ENCODE measurements at regions not wholly inside any gene's neighbourhood (a gene's known extent, or its start where the extent isn't known, plus 50 kb on each side); places are given as distances from the start of the nearest gene placed in this dataset.
"Not testable (repeated sequence)": the region's sequence is repeated elsewhere in the genome, so short reads cannot be mapped to it uniquely, and the experiment has no call there.

DNA sequence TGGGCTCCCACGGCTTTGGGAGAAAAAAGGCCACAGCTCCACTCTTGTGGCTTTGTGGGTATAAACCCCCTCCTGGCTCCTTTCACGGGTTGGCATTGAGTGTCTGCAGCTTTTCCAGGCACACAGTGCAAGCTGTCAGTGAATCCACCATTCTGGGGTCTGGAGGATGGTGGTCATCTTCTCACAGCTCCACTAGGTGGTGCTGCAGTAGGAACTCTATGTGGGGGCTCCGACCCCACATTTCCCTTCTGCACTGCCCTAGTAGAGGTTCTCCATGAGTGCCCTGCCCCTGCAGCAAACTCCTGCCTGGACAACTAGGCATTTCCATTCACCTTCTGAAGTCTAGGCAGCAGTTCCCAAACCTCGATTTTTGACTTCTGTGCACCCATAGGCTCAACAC is 104.5 kb downstream of the ART5 start:
- not testable (repeated sequence) for H3K27me3 ChIP-seq; H3K4me1 ChIP-seq (ENCODE audit: low read depth); H3K4me3 ChIP-seq; DNase-seq (ENCODE audit: low read depth in 1 of 2, low spot score in 1 of 2); H3K36me3 ChIP-seq; H3K9me3 ChIP-seq (ENCODE audit: low read depth); H3K27ac ChIP-seq

- not testable (repeated sequence) for H3K4me3 ChIP-seq; H3K36me3 ChIP-seq; H3K27ac ChIP-seq; H3K27me3 ChIP-seq; DNase-seq (ENCODE audit: low read depth in 1 of 2, low spot score in 1 of 2); H3K9me3 ChIP-seq (ENCODE audit: low read depth); H3K4me1 ChIP-seq (ENCODE audit: low read depth)
These were observed 108.8 kb downstream of the ART5 start for GRCh38 chr11:3532958-3533357.

DNA sequence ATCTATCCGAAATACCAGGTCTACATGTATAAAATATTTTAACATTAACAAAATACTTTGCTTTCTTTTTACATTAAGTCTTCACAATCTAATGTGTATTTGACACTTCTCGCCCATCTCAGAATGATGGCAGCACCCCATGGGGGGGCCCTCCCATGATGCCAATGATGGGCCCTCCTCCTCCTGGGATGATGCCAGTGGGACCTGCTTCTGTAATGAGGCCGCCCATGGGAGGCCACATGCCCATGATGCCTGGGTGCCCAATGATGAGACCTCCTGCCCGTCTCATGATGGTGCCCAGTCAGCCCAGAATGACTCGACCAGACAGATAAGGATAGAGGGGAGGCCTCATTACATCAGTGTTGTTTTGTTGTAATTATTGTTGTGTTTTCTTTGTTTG is 110.5 kb downstream of the ART5 start:
- not testable (repeated sequence) for H3K4me3 ChIP-seq; DNase-seq (ENCODE audit: low read depth in 1 of 2, low spot score in 1 of 2); H3K36me3 ChIP-seq; H3K27ac ChIP-seq; H3K9me3 ChIP-seq (ENCODE audit: low read depth); H3K27me3 ChIP-seq; H3K4me1 ChIP-seq (ENCODE audit: low read depth)

- not testable (repeated sequence) for H3K9me3 ChIP-seq (ENCODE audit: low read depth); H3K4me3 ChIP-seq; H3K27me3 ChIP-seq; DNase-seq (ENCODE audit: low read depth in 1 of 2, low spot score in 1 of 2); H3K36me3 ChIP-seq; H3K4me1 ChIP-seq (ENCODE audit: low read depth); H3K27ac ChIP-seq
These were observed 118.2 kb downstream of the ART5 start for GRCh38 chr11:3523567-3523966.

DNA sequence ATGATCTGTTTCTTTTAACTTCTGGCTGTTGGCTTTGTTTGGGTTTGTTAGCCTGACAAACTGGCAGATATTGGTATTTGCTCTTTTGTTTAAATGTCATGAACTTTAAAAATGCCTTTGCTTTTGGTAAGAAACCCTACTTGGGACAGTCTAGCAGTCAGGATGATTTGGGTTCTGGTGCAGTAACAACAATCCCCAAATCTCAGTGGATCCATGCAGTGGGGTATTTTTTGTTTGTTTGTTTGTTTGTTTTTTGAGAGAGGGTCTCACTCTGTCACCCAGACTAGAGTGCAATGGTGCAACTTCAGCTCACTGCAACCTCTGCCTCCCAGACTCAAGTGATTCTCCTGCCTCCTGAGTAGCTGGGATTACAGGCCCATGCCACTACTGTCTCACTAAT is 120.9 kb downstream of the ART5 start:
- not testable (repeated sequence) for DNase-seq (ENCODE audit: low read depth in 1 of 2, low spot score in 1 of 2); H3K9me3 ChIP-seq (ENCODE audit: low read depth); H3K27me3 ChIP-seq; H3K4me1 ChIP-seq (ENCODE audit: low read depth); H3K27ac ChIP-seq; H3K36me3 ChIP-seq; H3K4me3 ChIP-seq

DNA sequence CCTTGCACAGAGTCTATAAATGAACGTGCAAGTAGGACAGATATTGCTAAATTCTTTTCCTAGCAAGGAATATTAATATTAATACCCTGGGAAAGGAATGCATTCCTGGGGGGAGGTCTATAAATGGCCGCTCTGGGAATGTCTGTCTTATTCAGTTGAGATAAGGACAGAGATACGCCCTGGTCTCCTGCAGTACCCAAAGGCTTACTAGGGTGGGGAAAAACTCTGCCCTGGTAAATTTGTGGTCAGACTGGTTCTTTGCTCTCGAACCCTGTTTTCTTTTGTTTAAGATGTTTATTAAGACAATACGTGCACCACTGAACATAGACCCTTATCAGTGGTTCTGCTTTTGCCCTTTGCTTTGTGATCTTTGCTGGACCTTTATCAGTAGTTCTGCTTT is 122.0 kb downstream of the ART5 start:
- H3K4me3 ChIP-seq; H3K9me3 ChIP-seq (ENCODE audit: low read depth); H3K27ac ChIP-seq; H3K27me3 ChIP-seq; DNase-seq (ENCODE audit: low read depth in 1 of 2, low spot score in 1 of 2); H3K36me3 ChIP-seq: not testable (repeated sequence)
- H3K4me1 ChIP-seq (ENCODE audit: low read depth), result peaks cover 11% of the 10 kb centered on the region

DNA sequence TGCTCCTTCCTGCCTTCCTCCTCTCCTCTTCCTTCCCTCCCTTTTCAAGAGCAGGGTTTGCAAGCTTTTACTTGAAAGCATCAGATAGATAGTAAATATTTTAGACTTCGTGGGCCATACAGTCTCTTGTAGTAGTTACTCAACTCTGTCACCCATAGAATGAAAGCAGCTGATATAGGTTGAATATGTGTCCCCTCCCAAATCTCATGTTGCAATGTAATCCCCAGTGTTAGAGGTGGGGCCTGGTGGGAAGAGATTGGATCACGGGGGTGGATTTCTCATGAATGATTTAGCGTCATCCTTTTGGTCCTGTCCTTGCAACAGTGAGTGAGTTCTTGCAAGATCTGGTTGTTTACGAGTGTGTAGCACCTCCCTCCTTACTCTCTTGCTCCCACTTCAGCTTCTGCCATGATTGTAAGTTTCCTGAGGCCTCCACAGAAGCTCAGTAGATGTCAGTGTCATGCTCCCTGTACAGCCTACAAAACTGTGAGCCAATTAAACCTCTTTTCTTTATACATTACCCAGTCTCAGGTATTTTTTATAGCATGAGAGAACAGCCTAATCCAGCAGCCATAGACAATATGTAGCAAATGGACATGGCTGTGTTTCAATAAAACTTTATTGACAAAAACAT is 124.7 kb downstream of the ART5 start:
- H3K36me3 ChIP-seq; DNase-seq (ENCODE audit: low read depth in 1 of 2, low spot score in 1 of 2); H3K27me3 ChIP-seq; H3K27ac ChIP-seq; H3K4me3 ChIP-seq; H3K9me3 ChIP-seq (ENCODE audit: low read depth): not testable (repeated sequence)
- H3K4me1 ChIP-seq (ENCODE audit: low read depth), result peaks cover 21% of the 10 kb centered on the region

- not testable (repeated sequence) for H3K4me3 ChIP-seq, H3K27me3 ChIP-seq
- H3K4me1 ChIP-seq (ENCODE audit: low read depth), result peaks cover 25% of the 10 kb centered on the region
These were observed 125.4 kb downstream of the ART5 start for GRCh38 chr11:3516345-3516933.

DNA sequence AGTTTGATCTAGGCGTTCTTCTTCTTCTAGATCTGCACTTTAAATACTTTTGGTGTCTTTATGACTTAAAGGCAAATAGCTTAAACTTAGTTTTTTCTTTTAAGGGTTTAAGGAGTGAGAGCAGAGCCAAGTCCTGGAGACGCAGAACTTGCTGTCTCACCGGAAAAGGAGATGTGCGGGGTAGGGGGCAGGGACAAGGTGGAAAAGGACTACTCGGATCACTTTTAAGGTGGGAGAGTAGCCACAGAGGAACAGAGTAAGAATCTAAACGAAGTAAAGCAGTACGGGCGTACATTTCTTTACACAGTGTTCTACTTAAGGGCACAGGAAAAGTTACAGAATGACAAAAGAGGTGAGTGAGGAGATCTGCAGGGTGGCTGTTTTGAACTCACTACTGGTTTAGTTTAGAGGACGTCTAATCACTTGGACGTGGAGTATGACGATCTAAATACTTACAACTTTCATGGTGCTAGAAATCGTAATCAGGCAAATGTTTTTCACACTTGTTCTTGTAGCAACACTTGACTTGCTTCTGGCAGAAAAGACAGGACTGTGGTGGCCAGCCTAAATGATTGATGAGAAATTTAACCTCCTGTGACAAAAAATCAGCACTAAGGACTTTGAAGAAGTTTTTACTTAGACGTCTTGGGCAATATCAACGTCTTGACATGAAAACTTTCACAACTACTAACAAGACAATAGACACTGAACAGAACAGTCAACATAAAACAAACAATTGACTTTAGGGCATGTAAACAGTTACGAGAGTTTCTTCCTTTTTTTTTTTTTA is 127.0 kb downstream of the ART5 start:
- not testable (repeated sequence) for H3K27ac ChIP-seq; H3K4me3 ChIP-seq; H3K27me3 ChIP-seq; H3K36me3 ChIP-seq; DNase-seq (ENCODE audit: low read depth in 1 of 2, low spot score in 1 of 2); H3K9me3 ChIP-seq (ENCODE audit: low read depth)
- H3K4me1 ChIP-seq (ENCODE audit: low read depth), result peaks cover 25% of the 10 kb centered on the region

More at GRCh38 chr11:3516345-3516933, 125.4 kb downstream of the ART5 start:
- not testable (repeated sequence) for H3K36me3 ChIP-seq; H3K27ac ChIP-seq; H3K9me3 ChIP-seq (ENCODE audit: low read depth); DNase-seq (ENCODE audit: low read depth in 1 of 2, low spot score in 1 of 2)

DNA sequence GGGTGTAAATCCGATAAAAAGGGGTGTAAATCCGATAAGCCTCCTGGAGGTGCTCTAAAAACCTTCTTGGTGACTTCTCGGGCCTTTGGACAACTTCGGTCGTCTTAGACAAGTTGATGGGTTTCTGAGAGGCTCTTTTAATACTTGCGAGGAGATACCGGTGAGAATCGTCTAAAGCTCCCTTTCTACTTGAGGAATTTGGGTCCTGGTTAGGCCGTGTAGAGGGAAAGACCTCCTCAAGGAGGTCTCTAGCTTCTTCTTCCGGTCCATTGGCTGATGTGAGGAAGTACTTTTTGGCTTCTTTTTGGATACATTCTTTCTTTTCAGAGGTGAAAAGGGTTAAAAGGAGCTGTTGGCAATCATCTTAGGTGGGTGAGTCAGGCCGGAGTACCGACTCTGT is 128.5 kb downstream of the ART5 start:
- H3K9me3 ChIP-seq (ENCODE audit: low read depth); H3K36me3 ChIP-seq; H3K27me3 ChIP-seq; DNase-seq (ENCODE audit: low read depth in 1 of 2, low spot score in 1 of 2); H3K4me3 ChIP-seq; H3K27ac ChIP-seq: not testable (repeated sequence)
- peaks cover 25% of the 10 kb centered on the region for H3K4me1 ChIP-seq (ENCODE audit: low read depth)

GRCh38 chr11:3512751-3513150 is 129.0 kb downstream of the ART5 start:
- not testable (repeated sequence) for H3K27me3 ChIP-seq; H3K4me3 ChIP-seq; H3K36me3 ChIP-seq; H3K9me3 ChIP-seq (ENCODE audit: low read depth); H3K27ac ChIP-seq
- DNase-seq (ENCODE audit: low read depth in 1 of 2, low spot score in 1 of 2), result peak in 1 of 2 donors; percentile 2
- H3K4me1 ChIP-seq (ENCODE audit: low read depth), result peaks cover 25% of the 10 kb centered on the region

- DNase-seq (ENCODE audit: low read depth in 1 of 2, low spot score in 1 of 2); H3K27me3 ChIP-seq; H3K9me3 ChIP-seq (ENCODE audit: low read depth); H3K27ac ChIP-seq; H3K36me3 ChIP-seq; H3K4me3 ChIP-seq: not testable (repeated sequence)
- peaks cover 25% of the 10 kb centered on the region for H3K4me1 ChIP-seq (ENCODE audit: low read depth)
These were observed 129.6 kb downstream of the ART5 start for GRCh38 chr11:3512133-3512703.

- H3K4me1 ChIP-seq (ENCODE audit: low read depth), result peaks cover 25% of the 10 kb centered on the region
- DNase-seq (ENCODE audit: low read depth in 1 of 2, low spot score in 1 of 2); H3K27ac ChIP-seq; H3K9me3 ChIP-seq (ENCODE audit: low read depth); H3K36me3 ChIP-seq; H3K4me3 ChIP-seq; H3K27me3 ChIP-seq: not testable (repeated sequence)
These were observed 130.2 kb downstream of the ART5 start for GRCh38 chr11:3511416-3512132.
